ENCODE measurements at regions not wholly inside any gene's neighbourhood (a gene's known extent, or its start where the extent isn't known, plus 50 kb on each side); places are given as distances from the start of the nearest gene placed in this dataset.

DNA sequence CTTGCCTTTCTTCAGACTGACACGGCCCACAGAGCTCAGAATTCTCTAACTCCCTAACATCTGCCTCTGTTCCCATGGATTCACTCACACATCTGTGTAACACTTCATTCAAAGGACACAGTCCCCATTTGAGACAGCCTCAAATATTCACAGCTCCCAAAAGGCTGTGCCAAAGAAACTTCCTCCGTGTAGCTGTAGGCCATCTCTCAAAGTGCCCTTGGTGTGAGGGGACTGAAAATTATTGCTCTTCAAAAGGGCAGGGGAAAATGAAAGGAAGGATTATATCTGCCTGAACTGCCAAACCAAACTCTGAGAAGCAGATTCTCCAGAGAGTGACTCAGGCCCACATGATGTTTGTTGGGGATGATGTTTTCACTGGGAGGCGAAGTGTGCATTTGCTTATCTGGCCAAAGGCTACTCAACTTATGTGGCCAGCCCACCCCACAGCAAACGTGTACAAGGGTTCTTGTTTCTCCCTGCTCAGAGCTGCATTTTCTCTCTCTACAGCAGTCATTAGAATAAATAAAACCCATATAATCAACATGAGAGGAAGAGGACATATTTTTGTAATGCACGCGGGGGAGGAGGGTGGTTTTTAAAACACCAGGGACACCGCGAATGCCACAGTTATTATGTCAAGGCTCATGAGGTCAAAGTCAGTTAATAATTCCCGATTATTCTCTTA is 302.4 kb upstream of the NFE2L3 start:
- ATAC-seq, result no peak
- H3K9me2 ChIP-seq (ENCODE audit: insufficient read depth), result no peaks in the 10 kb centered on the region
- ChIA-PET RAD21 (ENCODE audit: low non-redundant PET in 1 of 2, low total read pairs in 2 of 2, uncharacterized antibody in 2 of 2, unreplicated experiment in 2 of 2) (no interaction called here), POLR2A (no interaction called here), CTCF (interaction anchor here (0.6 to 2.9 kb wide), 3 partner anchors 11 to 571 kb away, joined by 4 to 13 read pairs (median 4); no protein-coding TSS in a partner anchor)
- peaks cover 0 to 6% of the 10 kb centered on the region in 2 experiments; a peak in 3 of 4 replicates for H3K4me1 ChIP-seq (ENCODE audit: control insufficient read depth in 1 of 2, insufficient read depth in 2 of 2, low read length in 2 of 2)
- no peak overlapping the region for H3K4me3 ChIP-seq (replicated peaks in 1 of 2; ENCODE audit: low read depth in 1 of 2, low read length in 2 of 2)
- no peaks in the 10 kb centered on the region for H3K9me3 ChIP-seq (ENCODE audit: control insufficient read depth in 1 of 2, insufficient read depth in 1 of 2, low read depth in 1 of 2, low read length in 2 of 2)
- no peaks in the 10 kb centered on the region for H3K27me3 ChIP-seq (ENCODE audit: insufficient read depth, low read length)
- no peak overlapping the region for H2AFZ ChIP-seq (ENCODE audit: low read depth, low read length, poor library complexity, severe bottlenecking)
- no peaks in the 10 kb centered on the region for H3K79me2 ChIP-seq (ENCODE audit: insufficient read depth, low read length)
- intact Hi-C loops (cut with micrococcal nuclease), result loop anchor here (2.0 kb wide), 1 partner anchor 459 kb away; no protein-coding TSS in a partner anchor
- no peak for DNase-seq (ENCODE audit: low read depth, low spot score)
- BruUV-seq (replicated peaks), result no TSS peak
- TF ChIP-seq YY1 (IDR thresholded peaks at IDR 0.05; ENCODE audit: extremely low read depth, insufficient replicate concordance, low read depth, low read length), result no peak
- no peak for TF ChIP-seq JUND (IDR thresholded peaks at IDR 0.05)
- no peak for TF ChIP-seq CBX3 (IDR thresholded peaks at IDR 0.05; ENCODE audit: low read depth)
- no peak for TF ChIP-seq TCF7L2 (IDR thresholded peaks at IDR 0.05; ENCODE audit: borderline replicate concordance, extremely low read depth, insufficient read depth, insufficient read length)
- TF ChIP-seq ZNF274 (IDR thresholded peaks at IDR 0.05; ENCODE audit: low read depth, low read length), result no peak
- TF ChIP-seq SIN3A (IDR thresholded peaks at IDR 0.05; ENCODE audit: low read depth), result no peak
- no peak for TF ChIP-seq ELF1 (IDR thresholded peaks at IDR 0.05; ENCODE audit: borderline replicate concordance, low read depth)
- TF ChIP-seq EZH2phosphoT487 (IDR thresholded peaks at IDR 0.05; ENCODE audit: borderline replicate concordance), result no peak
- no peak for TF ChIP-seq ZFX (IDR thresholded peaks at IDR 0.05)
- TF ChIP-seq, protein P1, sequence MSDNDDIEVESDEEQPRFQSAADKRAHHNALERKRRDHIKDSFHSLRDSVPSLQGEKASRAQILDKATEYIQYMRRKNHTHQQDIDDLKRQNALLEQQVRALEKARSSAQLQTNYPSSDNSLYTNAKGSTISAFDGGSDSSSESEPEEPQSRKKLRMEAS (IDR thresholded peaks at IDR 0.05), result no peak
- no peak for TF ChIP-seq EGR1 (IDR thresholded peaks at IDR 0.05; ENCODE audit: low read depth)
- TF ChIP-seq CEBPB (IDR thresholded peaks at IDR 0.05; ENCODE audit: low read depth), result no peak
- no peak for TF ChIP-seq POLR2A (IDR thresholded peaks at IDR 0.05; ENCODE audit: borderline replicate concordance, extremely low read depth, insufficient read depth, insufficient read length)
- TF ChIP-seq FOSL1 (IDR thresholded peaks at IDR 0.05; ENCODE audit: low read depth), result no peak
- TF ChIP-seq POLR2AphosphoS5 (IDR thresholded peaks at IDR 0.05; ENCODE audit: low read depth, low read length), result no peak
- TF ChIP-seq, protein P2, sequence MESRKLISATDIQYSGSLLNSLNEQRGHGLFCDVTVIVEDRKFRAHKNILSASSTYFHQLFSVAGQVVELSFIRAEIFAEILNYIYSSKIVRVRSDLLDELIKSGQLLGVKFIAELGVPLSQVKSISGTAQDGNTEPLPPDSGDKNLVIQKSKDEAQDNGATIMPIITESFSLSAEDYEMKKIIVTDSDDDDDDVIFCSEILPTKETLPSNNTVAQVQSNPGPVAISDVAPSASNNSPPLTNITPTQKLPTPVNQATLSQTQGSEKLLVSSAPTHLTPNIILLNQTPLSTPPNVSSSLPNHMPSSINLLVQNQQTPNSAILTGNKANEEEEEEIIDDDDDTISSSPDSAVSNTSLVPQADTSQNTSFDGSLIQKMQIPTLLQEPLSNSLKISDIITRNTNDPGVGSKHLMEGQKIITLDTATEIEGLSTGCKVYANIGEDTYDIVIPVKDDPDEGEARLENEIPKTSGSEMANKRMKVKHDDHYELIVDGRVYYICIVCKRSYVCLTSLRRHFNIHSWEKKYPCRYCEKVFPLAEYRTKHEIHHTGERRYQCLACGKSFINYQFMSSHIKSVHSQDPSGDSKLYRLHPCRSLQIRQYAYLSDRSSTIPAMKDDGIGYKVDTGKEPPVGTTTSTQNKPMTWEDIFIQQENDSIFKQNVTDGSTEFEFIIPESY (IDR thresholded peaks at IDR 0.05; ENCODE audit: extremely low read depth, insufficient replicate concordance, low read length), result no peak
- TF ChIP-seq, protein P3, sequence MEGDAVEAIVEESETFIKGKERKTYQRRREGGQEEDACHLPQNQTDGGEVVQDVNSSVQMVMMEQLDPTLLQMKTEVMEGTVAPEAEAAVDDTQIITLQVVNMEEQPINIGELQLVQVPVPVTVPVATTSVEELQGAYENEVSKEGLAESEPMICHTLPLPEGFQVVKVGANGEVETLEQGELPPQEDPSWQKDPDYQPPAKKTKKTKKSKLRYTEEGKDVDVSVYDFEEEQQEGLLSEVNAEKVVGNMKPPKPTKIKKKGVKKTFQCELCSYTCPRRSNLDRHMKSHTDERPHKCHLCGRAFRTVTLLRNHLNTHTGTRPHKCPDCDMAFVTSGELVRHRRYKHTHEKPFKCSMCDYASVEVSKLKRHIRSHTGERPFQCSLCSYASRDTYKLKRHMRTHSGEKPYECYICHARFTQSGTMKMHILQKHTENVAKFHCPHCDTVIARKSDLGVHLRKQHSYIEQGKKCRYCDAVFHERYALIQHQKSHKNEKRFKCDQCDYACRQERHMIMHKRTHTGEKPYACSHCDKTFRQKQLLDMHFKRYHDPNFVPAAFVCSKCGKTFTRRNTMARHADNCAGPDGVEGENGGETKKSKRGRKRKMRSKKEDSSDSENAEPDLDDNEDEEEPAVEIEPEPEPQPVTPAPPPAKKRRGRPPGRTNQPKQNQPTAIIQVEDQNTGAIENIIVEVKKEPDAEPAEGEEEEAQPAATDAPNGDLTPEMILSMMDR (IDR thresholded peaks at IDR 0.05 in 2 of 3, conservative IDR thresholded peaks at IDR 0.05 in 1 of 3; ENCODE audit: borderline replicate concordance in 1 of 3, insufficient read depth in 1 of 3, low read depth in 2 of 3, low read length in 2 of 3), result no peak
- TF ChIP-seq, protein P4, sequence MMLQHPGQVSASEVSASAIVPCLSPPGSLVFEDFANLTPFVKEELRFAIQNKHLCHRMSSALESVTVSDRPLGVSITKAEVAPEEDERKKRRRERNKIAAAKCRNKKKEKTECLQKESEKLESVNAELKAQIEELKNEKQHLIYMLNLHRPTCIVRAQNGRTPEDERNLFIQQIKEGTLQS (IDR thresholded peaks at IDR 0.05), result no peak
- no peak for TF ChIP-seq RAD21 (IDR thresholded peaks at IDR 0.05; ENCODE audit: low read depth)
- no peak for TF ChIP-seq SP1 (IDR thresholded peaks at IDR 0.05; ENCODE audit: low read depth)
- H4K20me1 ChIP-seq (ENCODE audit: insufficient read depth), result no peaks in the 10 kb centered on the region
- H3K9ac ChIP-seq (ENCODE audit: low read length), result no peak overlapping the region
- no peaks in the 10 kb centered on the region for H3K36me3 ChIP-seq (ENCODE audit: control insufficient read depth in 1 of 2, insufficient read depth in 2 of 2, low read length in 2 of 2)
- no peak overlapping the region for H3K27ac ChIP-seq (ENCODE audit: low read depth, low read length)
- no peak overlapping the region for H3K4me2 ChIP-seq (ENCODE audit: low read length)

All from HCT116 (cell line).